Liver (tissue), 3 donors: ENCODE measurements at regions not wholly inside any gene's neighbourhood (a gene's known extent, or its start where the extent isn't known, plus 50 kb on each side); places are given as distances from the start of the nearest gene placed in this dataset.

Experiments used
- CTCF ChIP-seq: fragments of 150-350 bp; IDR thresholded peaks from 2 replicates; pipeline ENCODE4 v1.5.1; 2017; ENCODE audit warnings: improper control_type of control experiment, low read depth, low read length; ENCODE audit not compliant: missing input control
- EGR1 ChIP-seq, 2 donors: IDR thresholded peaks; 2 replicates each; pipeline ENCODE4 v1.6.1; 2016 to 2018; ENCODE audit warnings: antibody characterized with exemption in 2 of 2, low read depth in 2 of 2
- MAX ChIP-seq: IDR thresholded peaks from 2 replicates; pipeline ENCODE4 v1.6.1; 2016; ENCODE audit warnings: antibody characterized with exemption
- TAF1 ChIP-seq: conservative IDR thresholded peaks from 2 replicates; pipeline ENCODE4 v1.6.1; 2016; ENCODE audit warnings: antibody characterized with exemption, mild to moderate bottlenecking
- donor health status: healthy.
- donor health status: healthy.

- no peak for TF ChIP-seq CTCF
- no peak for TF ChIP-seq TAF1
- no peak for TF ChIP-seq MAX
- no peak for TF ChIP-seq EGR1 (IDR thresholded peaks at IDR 0.05; ENCODE audit: low read depth in 2 of 2)
Measured at GRCh38 chr5:158553195-158553961, 546.3 kb downstream of the EBF1 start.
